ENCODE measurements at regions not wholly inside any gene's neighbourhood (a gene's known extent, or its start where the extent isn't known, plus 50 kb on each side); places are given as distances from the start of the nearest gene placed in this dataset.

DNA sequence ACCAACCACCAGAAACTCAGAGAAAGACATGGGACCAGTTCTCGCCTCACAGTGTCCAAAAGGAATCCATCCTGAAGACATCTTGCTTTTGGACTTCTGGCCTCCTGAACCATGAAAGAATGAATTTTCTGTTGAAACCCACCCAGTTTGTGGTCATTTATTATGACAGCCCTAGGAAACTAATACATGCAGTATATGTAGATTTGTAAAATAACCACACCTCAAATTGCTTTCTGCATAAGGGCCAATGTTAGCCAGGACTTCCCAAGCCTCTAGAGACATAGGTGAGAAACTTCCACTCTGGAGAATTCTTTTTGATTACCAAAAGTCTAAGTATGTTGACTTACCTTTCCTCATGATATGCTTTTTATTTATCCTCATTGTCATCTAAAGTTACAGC, 210.5 kb upstream of the SP4 start:
- POLR2A ChIA-PET: no interaction called here
- no peak overlapping the region for H3K4me3 ChIP-seq (replicated peaks in 1 of 3; ENCODE audit: insufficient read depth in 1 of 3, low read depth in 1 of 3, low read length in 3 of 3)

DNA sequence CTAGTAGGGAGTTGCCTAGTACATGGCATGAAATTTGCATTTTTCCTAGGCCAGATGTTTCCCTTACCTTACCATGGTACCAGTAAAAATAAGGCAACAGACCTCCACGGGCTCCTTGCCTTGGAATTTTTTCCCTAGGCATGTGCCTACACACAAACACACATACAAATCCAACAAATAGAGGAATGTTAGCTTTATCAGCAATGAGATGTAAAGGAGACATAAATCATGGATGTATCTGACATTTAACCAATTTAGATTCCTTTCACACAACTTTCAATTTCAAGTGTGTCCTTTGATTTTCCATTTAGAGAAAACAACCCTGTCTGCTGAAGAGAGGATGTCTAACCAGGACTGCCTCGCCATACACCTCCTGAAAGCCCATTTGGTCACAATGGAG, 209.7 kb upstream of the SP4 start:
- ChIA-PET CTCF (no interaction called here), POLR2A (no interaction called here)
- Histone ChIP-seq H2AFZ (ENCODE audit: low read depth, low read length) (no peak overlapping the region), H3K9me3 (replicated peaks; ENCODE audit: control insufficient read depth, insufficient read depth, low read length) (no peaks in the 10 kb centered on the region), H3K4me2 (ENCODE audit: insufficient read depth, low read length) (no peak overlapping the region), H3K27ac (ENCODE audit: insufficient read depth, low read depth, low read length) (no peak overlapping the region), H3K9me1 (replicated peaks; ENCODE audit: control insufficient read depth, extremely low read depth, insufficient read depth, low read length) (no peaks in the 10 kb centered on the region), H3K27me3 (ENCODE audit: control insufficient read depth in 2 of 2, insufficient read depth in 2 of 2, low read length in 2 of 2) (no peaks in the 10 kb centered on the region), H3K4me1 (ENCODE audit: control insufficient read depth, extremely low read depth, insufficient read depth, low read length) (no peaks in the 10 kb centered on the region), H4K20me1 (replicated peaks; ENCODE audit: control insufficient read depth, extremely low read depth, insufficient read depth, low read length) (no peaks in the 10 kb centered on the region), H3K4me3 (replicated peaks in 1 of 3; ENCODE audit: insufficient read depth in 1 of 3, low read depth in 1 of 3, low read length in 3 of 3) (no peak overlapping the region), H3K79me2 (ENCODE audit: control insufficient read depth, insufficient read depth, low read length) (no peaks in the 10 kb centered on the region), H3K36me3 (ENCODE audit: control insufficient read depth in 2 of 2, extremely low read depth in 1 of 2, insufficient read depth in 2 of 2, low read length in 2 of 2) (no peaks in the 10 kb centered on the region), H3K9ac (replicated peaks; ENCODE audit: extremely low read depth, insufficient read depth, low read length) (no peak overlapping the region)
- TF ChIP-seq POLR2A (IDR thresholded peaks at IDR 0.05; ENCODE audit: low read depth, low read length): no peak
- TF ChIP-seq POLR2AphosphoS5 (IDR thresholded peaks at IDR 0.05; ENCODE audit: insufficient read depth, low read depth, low read length): no peak
- no peak for TF ChIP-seq JUN (IDR thresholded peaks at IDR 0.05; ENCODE audit: borderline replicate concordance, insufficient read depth, insufficient read length, low read depth)
- TF ChIP-seq EZH2 (IDR thresholded peaks at IDR 0.05; ENCODE audit: borderline replicate concordance, low read depth, low read length, severe bottlenecking): no peak
- TF ChIP-seq MYC (IDR thresholded peaks at IDR 0.05; ENCODE audit: low read depth, low read length): no peak
- TF ChIP-seq FOS (IDR thresholded peaks at IDR 0.05; ENCODE audit: borderline replicate concordance, insufficient read depth, low read length): no peak
- TF ChIP-seq, protein P1, sequence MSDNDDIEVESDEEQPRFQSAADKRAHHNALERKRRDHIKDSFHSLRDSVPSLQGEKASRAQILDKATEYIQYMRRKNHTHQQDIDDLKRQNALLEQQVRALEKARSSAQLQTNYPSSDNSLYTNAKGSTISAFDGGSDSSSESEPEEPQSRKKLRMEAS (IDR thresholded peaks at IDR 0.05; ENCODE audit: insufficient read depth, insufficient read length): no peak
- TF ChIP-seq, protein P2, sequence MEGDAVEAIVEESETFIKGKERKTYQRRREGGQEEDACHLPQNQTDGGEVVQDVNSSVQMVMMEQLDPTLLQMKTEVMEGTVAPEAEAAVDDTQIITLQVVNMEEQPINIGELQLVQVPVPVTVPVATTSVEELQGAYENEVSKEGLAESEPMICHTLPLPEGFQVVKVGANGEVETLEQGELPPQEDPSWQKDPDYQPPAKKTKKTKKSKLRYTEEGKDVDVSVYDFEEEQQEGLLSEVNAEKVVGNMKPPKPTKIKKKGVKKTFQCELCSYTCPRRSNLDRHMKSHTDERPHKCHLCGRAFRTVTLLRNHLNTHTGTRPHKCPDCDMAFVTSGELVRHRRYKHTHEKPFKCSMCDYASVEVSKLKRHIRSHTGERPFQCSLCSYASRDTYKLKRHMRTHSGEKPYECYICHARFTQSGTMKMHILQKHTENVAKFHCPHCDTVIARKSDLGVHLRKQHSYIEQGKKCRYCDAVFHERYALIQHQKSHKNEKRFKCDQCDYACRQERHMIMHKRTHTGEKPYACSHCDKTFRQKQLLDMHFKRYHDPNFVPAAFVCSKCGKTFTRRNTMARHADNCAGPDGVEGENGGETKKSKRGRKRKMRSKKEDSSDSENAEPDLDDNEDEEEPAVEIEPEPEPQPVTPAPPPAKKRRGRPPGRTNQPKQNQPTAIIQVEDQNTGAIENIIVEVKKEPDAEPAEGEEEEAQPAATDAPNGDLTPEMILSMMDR (IDR thresholded peaks at IDR 0.05; ENCODE audit: extremely low read depth in 1 of 2, insufficient read depth in 1 of 2, low read depth in 1 of 2, low read length in 2 of 2): no peak
- no peak for TF ChIP-seq GATA2 (IDR thresholded peaks at IDR 0.05; ENCODE audit: insufficient read depth, insufficient read length, low read depth, low read length)
- no peak for FAIRE-seq
- intact Hi-C loops (cut with micrococcal nuclease): no loop called here
- dilution Hi-C loops (cut with MboI; ENCODE audit: extremely low pct_ligation_motif_present, low sequenced_read_pairs): no loop called here
- DNase-seq (ENCODE audit: low read depth, low spot score): no peak
- BruUV-seq (replicated peaks): no TSS peak

More for the DNA sequence above, 210.5 kb upstream of the SP4 start:
- H3K79me2 ChIP-seq (ENCODE audit: control insufficient read depth, insufficient read depth, low read length): no peaks in the 10 kb centered on the region
- no peaks in the 10 kb centered on the region for H4K20me1 ChIP-seq (replicated peaks; ENCODE audit: control insufficient read depth, extremely low read depth, insufficient read depth, low read length)
- DNase-seq (ENCODE audit: low read depth, low spot score): no peak
- no peaks in the 10 kb centered on the region for H3K9me1 ChIP-seq (replicated peaks; ENCODE audit: control insufficient read depth, extremely low read depth, insufficient read depth, low read length)
- no peak overlapping the region for H3K9ac ChIP-seq (replicated peaks; ENCODE audit: extremely low read depth, insufficient read depth, low read length)
- H3K27ac ChIP-seq (ENCODE audit: insufficient read depth, low read depth, low read length): no peak overlapping the region
- BruUV-seq (replicated peaks): no TSS peak
- no peaks in the 10 kb centered on the region for H3K9me3 ChIP-seq (replicated peaks; ENCODE audit: control insufficient read depth, insufficient read depth, low read length)
- TF ChIP-seq POLR2AphosphoS5 (IDR thresholded peaks at IDR 0.05; ENCODE audit: insufficient read depth, low read depth, low read length) (no peak), POLR2A (IDR thresholded peaks at IDR 0.05; ENCODE audit: low read depth, low read length) (no peak)
- intact Hi-C loops (cut with micrococcal nuclease): no loop called here
- H3K36me3 ChIP-seq (ENCODE audit: control insufficient read depth in 2 of 2, extremely low read depth in 1 of 2, insufficient read depth in 2 of 2, low read length in 2 of 2): no peaks in the 10 kb centered on the region
- no peaks in the 10 kb centered on the region for H3K4me1 ChIP-seq (ENCODE audit: control insufficient read depth, extremely low read depth, insufficient read depth, low read length)
- no peak for FAIRE-seq
- dilution Hi-C loops (cut with MboI; ENCODE audit: extremely low pct_ligation_motif_present, low sequenced_read_pairs): no loop called here
- CTCF ChIA-PET: no interaction called here
- no peaks in the 10 kb centered on the region for H3K27me3 ChIP-seq (ENCODE audit: control insufficient read depth in 2 of 2, insufficient read depth in 2 of 2, low read length in 2 of 2)
- H2AFZ ChIP-seq (ENCODE audit: low read depth, low read length): no peak overlapping the region
- no peak overlapping the region for H3K4me2 ChIP-seq (ENCODE audit: insufficient read depth, low read length)

Data from endothelial cell of umbilical vein (primary cell).